IMR-90 (cell line): ENCODE measurements at regions not wholly inside any gene's neighbourhood (a gene's known extent, or its start where the extent isn't known, plus 50 kb on each side); places are given as distances from the start of the nearest gene placed in this dataset.
"Not testable (repeated sequence)": the region's sequence is repeated elsewhere in the genome, so short reads cannot be mapped to it uniquely, and the experiment has no call there.

ENCODE experiments used
- ATAC-seq: fragments of 200-7000 bp; cut with Tn5 transposase; 2 replicates; pipeline ENCODE4 v1.9.1; 2020; ENCODE audit warnings: low read depth, mild to moderate bottlenecking, moderate library complexity
- BruUV-seq: library from RNA; stranded (reverse); fragments of 400-500 nt; replicated peaks from 2 replicates; lab custom pipeline; 2021; lab: Mats Ljungman, UMichigan
- CTCF ChIA-PET: fragments of 300-600 bp; formaldehyde crosslinking; extraction: SDS; loops from one replicate; lab custom pipeline; 2021; ENCODE audit warnings: antibody characterized with exemption; lab: Yijun Ruan, JAX
- POLR2A ChIA-PET: fragments of 300-600 bp; sonication (Branson Sonifier 250); formaldehyde crosslinking; loops from one replicate; lab custom pipeline; 2022; ENCODE audit warnings: antibody characterized with exemption; ENCODE audit not compliant: unreplicated experiment; lab: Charles Lee
- DNase-seq: peaks from one replicate; pipeline ENCODE4 v3.0.0; 2013
- H2AFZ ChIP-seq: replicated peaks from 2 replicates; pipeline ENCODE3; 2013; ENCODE audit warnings: low read length, mild to moderate bottlenecking; ENCODE audit not compliant: poor library complexity
- H2AK5ac ChIP-seq: 2 replicates; pipeline ENCODE4 v1.6.1; 2013; ENCODE audit warnings: low read depth, low read length, inconsistent platforms
- H2AK9ac ChIP-seq: replicated peaks from 2 replicates; pipeline ENCODE3; 2013; ENCODE audit warnings: mild to moderate bottlenecking, low read depth, low read length, moderate library complexity; ENCODE audit not compliant: poor library complexity
- H2BK120ac ChIP-seq: 2 replicates; pipeline ENCODE4 v1.6.1; 2013; ENCODE audit warnings: low read depth, low read length, inconsistent platforms
- H2BK15ac ChIP-seq: 3 replicates; pipeline ENCODE4 v1.6.1; 2013; ENCODE audit warnings: low read depth, low read length, inconsistent platforms
- H2BK20ac ChIP-seq: 2 replicates; pipeline ENCODE4 v1.6.1; 2013; ENCODE audit warnings: low read depth, mild to moderate bottlenecking, inconsistent platforms, low read length, moderate library complexity
- H2BK5ac ChIP-seq: 2 replicates; pipeline ENCODE4 v1.6.1; 2013; ENCODE audit warnings: mild to moderate bottlenecking, low read depth, low read length, inconsistent platforms; ENCODE audit not compliant: poor library complexity, severe bottlenecking
- H3K14ac ChIP-seq: replicated peaks from 2 replicates; pipeline ENCODE4 v1.6.1; 2013; ENCODE audit warnings: low read depth, low read length, inconsistent platforms
- H3K18ac ChIP-seq: 2 replicates; pipeline ENCODE4 v1.6.1; 2013; ENCODE audit warnings: low read depth, low read length, control low read depth
- H3K23ac ChIP-seq: 2 replicates; pipeline ENCODE4 v1.6.1; 2013; ENCODE audit warnings: low read depth, low read length, inconsistent platforms
- H3K27ac ChIP-seq: 2 replicates; pipeline ENCODE4 v1.5.1; 2013; ENCODE audit warnings: mild to moderate bottlenecking, control low read depth, low read length; ENCODE audit not compliant: insufficient read depth
- H3K27me3 ChIP-seq: 2 replicates; pipeline ENCODE4 v1.6.1; 2013; ENCODE audit warnings: low read length; ENCODE audit not compliant: control insufficient read depth, insufficient read depth
- H3K36me3 ChIP-seq: 2 replicates; pipeline ENCODE4 v1.6.1; 2013; ENCODE audit warnings: low read length, mixed read lengths; ENCODE audit not compliant: control insufficient read depth, insufficient read depth
- H3K4ac ChIP-seq: 2 replicates; pipeline ENCODE4 v1.6.1; 2013; ENCODE audit warnings: low read depth, low read length, inconsistent platforms
- H3K4me1 ChIP-seq: 2 replicates; pipeline ENCODE4 v1.6.1; 2013; ENCODE audit warnings: low read length, mixed read lengths; ENCODE audit not compliant: control insufficient read depth, insufficient read depth
- H3K4me2 ChIP-seq: 2 replicates; pipeline ENCODE4 v1.6.1; 2013; ENCODE audit warnings: low read depth, mild to moderate bottlenecking, control low read depth, low read length, moderate library complexity
- H3K4me3 ChIP-seq: 2 replicates; pipeline ENCODE4 v1.5.1; 2013; ENCODE audit warnings: low read depth, mild to moderate bottlenecking, control low read depth, low read length, moderate library complexity; ENCODE audit not compliant: insufficient read depth
- H3K56ac ChIP-seq: 2 replicates; pipeline ENCODE4 v1.6.1; 2013; ENCODE audit warnings: low read length, inconsistent platforms; ENCODE audit not compliant: insufficient read depth; ENCODE audit errors: extremely low read depth
- H3K79me1 ChIP-seq, 2 experiments: 2 replicates each; pipeline ENCODE4 v1.6.1; 2013; ENCODE audit warnings: low read length in 2 of 2, inconsistent platforms in 1 of 2, low read depth in 1 of 2
- H3K9ac ChIP-seq: 2 replicates; pipeline ENCODE4 v1.6.1; 2013; ENCODE audit warnings: low read depth, low read length, control low read depth
- H3K9me1 ChIP-seq: 2 replicates; pipeline ENCODE4 v1.6.1; 2013; ENCODE audit warnings: low read length, inconsistent platforms; ENCODE audit not compliant: insufficient read depth
- H3K9me3 ChIP-seq: 2 replicates; pipeline ENCODE4 v1.6.1; 2013; ENCODE audit warnings: low read length; ENCODE audit not compliant: control insufficient read depth, insufficient read depth
- H4K20me1 ChIP-seq: 2 replicates; pipeline ENCODE4 v1.6.1; 2013; ENCODE audit warnings: low read length, inconsistent platforms; ENCODE audit not compliant: insufficient read depth
- H4K5ac ChIP-seq: 2 replicates; pipeline ENCODE4 v1.6.1; 2013; ENCODE audit warnings: mild to moderate bottlenecking, low read depth, low read length, control low read depth
- H4K8ac ChIP-seq, 2 experiments: 2 replicates each; pipeline ENCODE4 v1.6.1; 2013; ENCODE audit warnings: low read depth in 2 of 2, low read length in 2 of 2, control low read depth in 1 of 2, inconsistent platforms in 1 of 2
- H4K91ac ChIP-seq: 2 replicates; pipeline ENCODE4 v1.6.1; 2013; ENCODE audit warnings: low read depth, low read length, inconsistent platforms; ENCODE audit not compliant: insufficient read depth
- MAFK ChIP-seq: IDR thresholded peaks from 2 replicates; pipeline ENCODE4 v1.6.1; 2012; ENCODE audit warnings: low read depth, low read length, improper control_type of control experiment
- WGBS, 2 experiments: methylation state at CpG; one replicate each; pipeline versions ENCODE4 v1.1.5 to v1.1.7; 2013; ENCODE audit warnings: missing lambda C conversion rate in 2 of 2; ENCODE audit not compliant: insufficient read length in 1 of 2; ENCODE audit errors: extremely low coverage in 2 of 2; 5-methylcytosine and 5-hydroxymethylcytosine counted together
- dilution Hi-C: fragments of 300-500 bp; cut with HindIII; formaldehyde crosslinking; loops from one replicate; pipeline ENCODE4 v1.14.3; 2018; ENCODE audit warnings: low sequenced_read_pairs; ENCODE audit not compliant: unreplicated experiment
- in situ Hi-C: fragments of 300-500 bp; cut with MboI; formaldehyde crosslinking; loops from 3 replicates; pipeline ENCODE4 v1.14.3; 2019; ENCODE audit warnings: low sequenced_read_pairs, inconsistent platforms, mixed read lengths
- intact Hi-C: fragments of 100-400 bp; cut with micrococcal nuclease; formaldehyde crosslinking; loops from 2 replicates; pipeline ENCODE4 v1.10.0; 2022

- H4K8ac ChIP-seq, H3K4me2 ChIP-seq, H3K56ac ChIP-seq, H2BK5ac ChIP-seq, in situ Hi-C loops, ATAC-seq, H3K4ac ChIP-seq, H2BK15ac ChIP-seq, CTCF ChIA-PET, H3K23ac ChIP-seq, H3K79me1 ChIP-seq, H3K4me3 ChIP-seq, H3K27ac ChIP-seq, H3K27me3 ChIP-seq, H3K14ac ChIP-seq, H3K4me1 ChIP-seq, H4K20me1 ChIP-seq, intact Hi-C loops, H4K91ac ChIP-seq, H2BK20ac ChIP-seq, POLR2A ChIA-PET, BruUV-seq, H3K9me1 ChIP-seq, H3K18ac ChIP-seq, dilution Hi-C loops, H2AK9ac ChIP-seq, H3K9me3 ChIP-seq, H2AK5ac ChIP-seq, H3K36me3 ChIP-seq, H2BK120ac ChIP-seq, H2AFZ ChIP-seq, H4K5ac ChIP-seq, H3K9ac ChIP-seq: not testable (repeated sequence)
- DNase-seq: peak; percentile 28
- WGBS, 2 experiments: no CpG with 5 or more reads among the region's 3 CpGs
- 0 out of 2 replicates have a peak, but pooled peaks have one; percentile 24 for TF ChIP-seq MAFK
Measured at GRCh38 chr11:121963846-121964245, 152.2 kb downstream of the BLID start.
